GM21526 (cell line): ENCODE measurements at regions not wholly inside any gene's neighbourhood (a gene's known extent, or its start where the extent isn't known, plus 50 kb on each side); places are given as distances from the start of the nearest gene placed in this dataset.
"Not testable (repeated sequence)": the region's sequence is repeated elsewhere in the genome, so short reads cannot be mapped to it uniquely, and the experiment has no call there.

ENCODE experiments used
- ATAC-seq: cut with Tn5 transposase; IDR thresholded peaks from one replicate; pipeline ENCODE4 v1.9.1; 2021; ENCODE audit warnings: moderate library complexity; ENCODE audit not compliant: unreplicated experiment, low FRiP score

GRCh38 chrX:121405826-121406225 lies 358.4 kb downstream of the GLUD2 start:
- ATAC-seq, result no peak

GRCh38 chrX:121407627-121408026 lies 360.2 kb downstream of the GLUD2 start:
- no peak for ATAC-seq

- not testable (repeated sequence) for ATAC-seq
Observed at GRCh38 chrX:121431514-121431913, 384.1 kb downstream of the GLUD2 start.

GRCh38 chrX:121433289-121433688 lies 385.9 kb downstream of the GLUD2 start:
- ATAC-seq, result no peak

- ATAC-seq, result not testable (repeated sequence)
Observed at GRCh38 chrX:121437666-121438065, 390.3 kb downstream of the GLUD2 start.

- no peak for ATAC-seq
Observed at GRCh38 chrX:121455890-121456289, 408.5 kb downstream of the GLUD2 start.

GRCh38 chrX:121456315-121456714 lies 408.9 kb downstream of the GLUD2 start:
- peak; percentile 97 for ATAC-seq

GRCh38 chrX:121457096-121457495 lies 409.7 kb downstream of the GLUD2 start:
- ATAC-seq, result peak; percentile 61

GRCh38 chrX:121479406-121479805 lies 432.0 kb downstream of the GLUD2 start:
- no peak for ATAC-seq

GRCh38 chrX:121496966-121497365 lies 449.6 kb downstream of the GLUD2 start:
- no peak for ATAC-seq

GRCh38 chrX:121504153-121504552 lies 456.7 kb downstream of the GLUD2 start:
- ATAC-seq, result no peak

GRCh38 chrX:121546317-121546716 lies 498.9 kb downstream of the GLUD2 start:
- no peak for ATAC-seq

- ATAC-seq, result no peak
Observed at GRCh38 chrX:121558886-121559285, 511.5 kb downstream of the GLUD2 start.

- ATAC-seq, result no peak
Observed at GRCh38 chrX:121562616-121563015, 515.2 kb downstream of the GLUD2 start.

- ATAC-seq, result peak; percentile 67
Observed at GRCh38 chrX:121569609-121570008, 522.2 kb downstream of the GLUD2 start.

- ATAC-seq, result peak; percentile 68
Observed at GRCh38 chrX:121570072-121570841, 522.8 kb downstream of the GLUD2 start.

GRCh38 chrX:121571333-121571732 lies 523.9 kb downstream of the GLUD2 start:
- no peak for ATAC-seq

GRCh38 chrX:121574384-121574783 lies 527.0 kb downstream of the GLUD2 start:
- not testable (repeated sequence) for ATAC-seq

- no peak for ATAC-seq
Observed at GRCh38 chrX:121579016-121579760, 531.8 kb downstream of the GLUD2 start.

GRCh38 chrX:121581885-121582284 lies 534.5 kb downstream of the GLUD2 start:
- ATAC-seq, result no peak

GRCh38 chrX:121585626-121586025 lies 538.2 kb downstream of the GLUD2 start:
- no peak for ATAC-seq

GRCh38 chrX:121592884-121593283 lies 545.5 kb downstream of the GLUD2 start:
- no peak for ATAC-seq
